ENCODE measurements at regions not wholly inside any gene's neighbourhood (a gene's known extent, or its start where the extent isn't known, plus 50 kb on each side); places are given as distances from the start of the nearest gene placed in this dataset.

- TF ChIP-seq KAT2B (IDR thresholded peaks at IDR 0.05; ENCODE audit: borderline replicate concordance, low read depth, low read length) (no peak), ZNF280D (CRISPR knock-in tag; IDR thresholded peaks at IDR 0.05) (no peak), HIVEP1 (CRISPR knock-in tag; IDR thresholded peaks at IDR 0.05) (no peak), ZNF407 (CRISPR knock-in tag; IDR thresholded peaks at IDR 0.05; ENCODE audit: not compliant biosample characterization) (no peak), TARDBP (CRISPR knock-in tag; IDR thresholded peaks at IDR 0.05) (no peak)
Measured at GRCh38 chr6:56789879-56790278, 147.2 kb upstream of the DST start.

Data from HepG2 (cell line).